ENCODE measurements at regions not wholly inside any gene's neighbourhood (a gene's known extent, or its start where the extent isn't known, plus 50 kb on each side); places are given as distances from the start of the nearest gene placed in this dataset.

GRCh38 chr10:62573929-62574328 lies 199.8 kb downstream of the ZNF365 start:
- TF ChIP-seq CTCF (IDR thresholded peaks at IDR 0.05) (no peak), POLR2A (IDR thresholded peaks at IDR 0.05) (no peak)

All from Peyer's patch (tissue), 4 donors.